ENCODE measurements at regions not wholly inside any gene's neighbourhood (a gene's known extent, or its start where the extent isn't known, plus 50 kb on each side); places are given as distances from the start of the nearest gene placed in this dataset.

DNA sequence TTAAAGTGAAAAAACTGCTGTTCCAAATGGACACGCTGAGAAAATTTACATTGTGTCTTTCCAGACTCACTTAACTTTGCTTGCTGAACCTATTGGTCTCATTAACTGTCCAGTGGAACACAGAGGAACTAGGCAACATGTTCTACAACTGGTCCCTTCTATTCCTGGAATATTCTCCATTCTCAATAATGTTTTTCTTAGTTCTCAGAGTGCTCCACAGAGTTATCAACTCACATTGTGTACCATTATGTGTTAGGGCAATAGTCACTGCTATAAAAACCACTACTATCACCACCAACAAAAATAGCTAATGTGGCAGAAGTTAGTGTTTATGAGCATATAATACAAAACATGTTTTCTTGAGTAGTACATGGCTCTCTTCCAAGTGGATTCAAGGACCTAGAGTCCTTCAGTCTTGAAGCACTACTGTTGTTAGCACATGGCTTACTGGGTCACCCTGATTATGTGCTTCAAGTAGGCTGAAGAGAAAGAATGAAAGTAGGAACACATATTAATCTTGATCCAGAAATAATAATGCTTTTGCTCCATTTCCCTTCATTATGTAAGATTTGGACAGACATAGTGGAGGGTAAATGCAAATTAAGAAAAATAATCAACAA is 865.3 kb upstream of the HS3ST1 start:
- Mint-ChIP-seq H3K4me1 (no peaks in the 10 kb centered on the region), H3K4me3 (no peak overlapping the region), H3K9me3 (no peaks in the 10 kb centered on the region), H3K36me3 (ENCODE audit: low read depth) (no peaks in the 10 kb centered on the region), H3K27me3 (ENCODE audit: low read depth) (no peaks in the 10 kb centered on the region), H3K27ac (ENCODE audit: unreplicated experiment) (no peak overlapping the region)
- TF ChIP-seq, protein P1, sequence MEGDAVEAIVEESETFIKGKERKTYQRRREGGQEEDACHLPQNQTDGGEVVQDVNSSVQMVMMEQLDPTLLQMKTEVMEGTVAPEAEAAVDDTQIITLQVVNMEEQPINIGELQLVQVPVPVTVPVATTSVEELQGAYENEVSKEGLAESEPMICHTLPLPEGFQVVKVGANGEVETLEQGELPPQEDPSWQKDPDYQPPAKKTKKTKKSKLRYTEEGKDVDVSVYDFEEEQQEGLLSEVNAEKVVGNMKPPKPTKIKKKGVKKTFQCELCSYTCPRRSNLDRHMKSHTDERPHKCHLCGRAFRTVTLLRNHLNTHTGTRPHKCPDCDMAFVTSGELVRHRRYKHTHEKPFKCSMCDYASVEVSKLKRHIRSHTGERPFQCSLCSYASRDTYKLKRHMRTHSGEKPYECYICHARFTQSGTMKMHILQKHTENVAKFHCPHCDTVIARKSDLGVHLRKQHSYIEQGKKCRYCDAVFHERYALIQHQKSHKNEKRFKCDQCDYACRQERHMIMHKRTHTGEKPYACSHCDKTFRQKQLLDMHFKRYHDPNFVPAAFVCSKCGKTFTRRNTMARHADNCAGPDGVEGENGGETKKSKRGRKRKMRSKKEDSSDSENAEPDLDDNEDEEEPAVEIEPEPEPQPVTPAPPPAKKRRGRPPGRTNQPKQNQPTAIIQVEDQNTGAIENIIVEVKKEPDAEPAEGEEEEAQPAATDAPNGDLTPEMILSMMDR (conservative IDR thresholded peaks at IDR 0.05) = no peak
- no peak for DNase-seq (ENCODE audit: low read depth, low spot score)

GRCh38 chr4:12286351-12286750 is 857.7 kb upstream of the HS3ST1 start:
- H3K9me3 Mint-ChIP-seq = no peaks in the 10 kb centered on the region
- no peaks in the 10 kb centered on the region for H3K36me3 Mint-ChIP-seq (ENCODE audit: low read depth)
- H3K4me1 Mint-ChIP-seq = no peaks in the 10 kb centered on the region
- no peak overlapping the region for H3K4me3 Mint-ChIP-seq
- no peaks in the 10 kb centered on the region for H3K27me3 Mint-ChIP-seq (ENCODE audit: low read depth)
- TF ChIP-seq, protein P1 (conservative IDR thresholded peaks at IDR 0.05) = no peak
- H3K27ac Mint-ChIP-seq (ENCODE audit: unreplicated experiment) = no peak overlapping the region
- DNase-seq (ENCODE audit: low read depth, low spot score) = no peak

- TF ChIP-seq, protein P1 (conservative IDR thresholded peaks at IDR 0.05) = no peak
- H3K27me3 Mint-ChIP-seq (ENCODE audit: low read depth) = no peaks in the 10 kb centered on the region
- no peak overlapping the region for H3K4me3 Mint-ChIP-seq
- peaks cover 2% of the 10 kb centered on the region for H3K9me3 Mint-ChIP-seq
- H3K4me1 Mint-ChIP-seq = peaks cover 10% of the 10 kb centered on the region
- peaks cover 2% of the 10 kb centered on the region for H3K36me3 Mint-ChIP-seq (ENCODE audit: low read depth)
- DNase-seq (ENCODE audit: low read depth, low spot score) = no peak
- H3K27ac Mint-ChIP-seq (ENCODE audit: unreplicated experiment) = peak overlapping the region; percentile 68
These were observed 841.9 kb upstream of the HS3ST1 start for GRCh38 chr4:12270546-12270945.

DNA sequence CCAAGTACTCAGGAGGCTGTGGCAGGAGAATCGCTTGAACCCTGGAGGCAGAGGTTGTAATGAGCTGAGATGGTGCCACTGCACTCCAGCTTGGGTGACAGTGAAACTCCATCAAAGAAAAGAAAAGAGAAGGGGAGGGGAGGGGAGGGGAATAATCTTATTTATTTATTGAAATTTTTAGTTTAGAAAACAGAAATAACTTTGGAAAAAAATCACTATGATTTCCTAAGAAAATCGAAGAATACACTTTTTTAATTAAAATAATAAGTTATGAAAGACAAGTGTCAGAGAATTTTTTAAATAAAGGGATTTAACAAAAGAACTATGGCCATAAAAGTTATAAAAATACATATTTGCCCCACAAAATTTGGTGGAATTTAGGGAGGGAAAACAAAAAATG is 836.9 kb upstream of the HS3ST1 start:
- peaks cover 3% of the 10 kb centered on the region for H3K4me1 Mint-ChIP-seq
- no peaks in the 10 kb centered on the region for H3K36me3 Mint-ChIP-seq (ENCODE audit: low read depth)
- TF ChIP-seq, protein P1 (conservative IDR thresholded peaks at IDR 0.05) = no peak
- H3K27ac Mint-ChIP-seq (ENCODE audit: unreplicated experiment) = no peak overlapping the region
- no peaks in the 10 kb centered on the region for H3K27me3 Mint-ChIP-seq (ENCODE audit: low read depth)
- DNase-seq (ENCODE audit: low read depth, low spot score) = no peak
- no peak overlapping the region for H3K4me3 Mint-ChIP-seq
- peaks cover 4% of the 10 kb centered on the region for H3K9me3 Mint-ChIP-seq

- H3K27me3 Mint-ChIP-seq (ENCODE audit: low read depth) = no peaks in the 10 kb centered on the region
- peaks cover 4% of the 10 kb centered on the region for H3K9me3 Mint-ChIP-seq
- H3K4me1 Mint-ChIP-seq = no peaks in the 10 kb centered on the region
- no peak overlapping the region for H3K4me3 Mint-ChIP-seq
- DNase-seq (ENCODE audit: low read depth, low spot score) = no peak
- TF ChIP-seq, protein P1 (conservative IDR thresholded peaks at IDR 0.05) = no peak
- H3K27ac Mint-ChIP-seq (ENCODE audit: unreplicated experiment) = no peak overlapping the region
- H3K36me3 Mint-ChIP-seq (ENCODE audit: low read depth) = no peaks in the 10 kb centered on the region
These were observed 831.8 kb upstream of the HS3ST1 start for GRCh38 chr4:12260453-12260852.

All from neural crest cell (in vitro differentiated cells).